GM21360 (cell line): ENCODE measurements at regions not wholly inside any gene's neighbourhood (a gene's known extent, or its start where the extent isn't known, plus 50 kb on each side); places are given as distances from the start of the nearest gene placed in this dataset.
"Not testable (repeated sequence)": the region's sequence is repeated elsewhere in the genome, so short reads cannot be mapped to it uniquely, and the experiment has no call there.

Experiments used
- ATAC-seq: cut with Tn5 transposase; IDR thresholded peaks from one replicate; pipeline ENCODE4 v1.9.1; 2021; ENCODE audit warnings: mild to moderate bottlenecking, moderate library complexity; ENCODE audit not compliant: unreplicated experiment

DNA sequence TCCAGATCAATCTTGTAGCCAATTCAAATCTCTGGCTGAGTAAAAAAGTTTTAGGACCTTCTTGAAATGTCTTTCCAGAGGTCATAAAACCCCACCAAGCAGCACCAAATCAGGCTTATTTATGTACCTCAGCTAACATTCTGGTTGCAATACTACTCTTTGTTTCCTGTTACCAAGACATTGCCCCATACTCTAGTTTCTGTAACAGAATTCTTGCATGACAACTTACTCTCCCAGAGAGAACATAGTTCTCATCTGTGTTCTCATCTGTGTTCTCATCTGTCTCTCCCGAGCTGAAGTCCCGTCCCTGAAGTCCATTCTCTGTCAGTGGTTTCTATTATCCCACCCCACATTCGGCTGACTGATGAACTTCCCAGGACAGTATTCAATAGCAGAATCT is 1285.1 kb downstream of the XPNPEP1 start:
- ATAC-seq = no peak

DNA sequence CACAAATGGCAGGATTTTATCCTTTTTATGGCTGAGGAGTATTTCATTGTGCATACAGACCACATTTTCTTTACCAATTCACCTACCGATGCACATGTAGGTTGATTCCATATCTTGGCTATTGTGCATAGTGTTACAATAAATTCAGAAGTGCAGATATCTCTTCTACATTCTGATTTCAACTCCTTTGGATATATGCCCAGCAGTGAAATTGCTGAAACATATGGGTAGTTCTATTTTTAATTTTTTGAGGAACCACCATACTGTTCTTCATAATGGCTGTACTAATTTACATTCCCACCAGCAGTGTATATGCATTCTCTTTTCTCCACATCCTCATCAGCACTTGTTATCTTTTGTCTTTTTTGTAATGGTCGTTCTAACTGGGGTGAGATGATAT is 1290.3 kb downstream of the XPNPEP1 start:
- no peak for ATAC-seq

DNA sequence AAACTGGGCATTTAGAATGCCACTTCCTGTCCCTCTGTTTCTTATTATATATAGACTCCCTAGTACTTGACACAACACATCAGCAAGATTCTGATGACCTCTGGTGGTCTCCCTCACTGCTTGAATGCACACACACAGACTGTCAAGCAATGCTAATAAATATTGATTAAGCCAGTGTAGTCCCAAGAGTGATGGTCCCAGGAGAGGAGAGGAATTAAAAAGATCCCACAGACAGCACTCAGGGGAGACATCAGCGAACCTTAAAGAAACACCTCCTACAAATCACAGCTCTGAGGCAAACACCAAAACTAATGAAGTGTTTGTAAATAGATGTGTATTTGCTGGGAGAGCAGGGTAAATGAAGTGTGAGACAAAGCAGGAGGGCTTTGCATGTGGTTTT is 1291.2 kb downstream of the XPNPEP1 start:
- no peak for ATAC-seq

DNA sequence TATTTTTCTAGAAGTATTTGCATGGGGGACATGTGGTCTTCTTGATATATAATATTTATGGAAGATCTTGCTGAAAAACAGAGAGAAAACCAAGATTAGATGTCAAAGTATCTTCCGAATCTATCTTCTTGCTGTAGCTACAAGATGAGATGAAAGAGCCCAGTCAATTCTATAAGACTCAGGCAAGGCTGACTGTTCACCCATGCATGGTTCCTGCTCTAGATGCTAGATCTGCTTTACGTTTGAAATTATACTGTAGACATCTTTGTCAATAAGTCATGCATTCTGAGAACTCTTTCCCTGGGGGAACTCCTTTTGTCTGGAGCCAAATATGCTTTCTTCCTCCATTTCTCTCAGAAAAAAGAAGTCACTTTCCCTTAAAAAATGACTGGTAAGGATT is 1292.0 kb downstream of the XPNPEP1 start:
- ATAC-seq = peak; percentile 98

DNA sequence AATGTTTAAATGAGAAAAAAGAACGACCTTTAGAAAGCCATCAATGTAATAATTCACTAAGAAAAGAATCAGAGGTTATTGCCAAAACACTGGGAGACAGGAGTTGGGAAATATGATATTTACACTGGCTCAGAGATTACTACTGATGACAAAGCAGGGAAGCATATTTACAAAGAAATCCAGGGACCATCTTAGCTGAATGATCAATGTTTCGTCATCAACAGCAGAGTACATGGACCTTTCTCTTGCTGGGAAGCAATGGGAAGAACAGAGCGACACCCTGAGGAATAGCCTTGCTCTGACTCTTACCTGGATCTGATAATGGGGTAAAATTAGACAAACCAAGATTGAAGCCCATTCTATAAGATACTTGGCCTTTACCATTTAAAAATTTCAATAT is 1293.5 kb downstream of the XPNPEP1 start:
- no peak for ATAC-seq

- ATAC-seq = no peak
Measured at GRCh38 chr10:108624052-108624451, 1299.3 kb downstream of the XPNPEP1 start.

GRCh38 chr10:108620821-108621534 is 1302.3 kb downstream of the XPNPEP1 start:
- no peak for ATAC-seq

DNA sequence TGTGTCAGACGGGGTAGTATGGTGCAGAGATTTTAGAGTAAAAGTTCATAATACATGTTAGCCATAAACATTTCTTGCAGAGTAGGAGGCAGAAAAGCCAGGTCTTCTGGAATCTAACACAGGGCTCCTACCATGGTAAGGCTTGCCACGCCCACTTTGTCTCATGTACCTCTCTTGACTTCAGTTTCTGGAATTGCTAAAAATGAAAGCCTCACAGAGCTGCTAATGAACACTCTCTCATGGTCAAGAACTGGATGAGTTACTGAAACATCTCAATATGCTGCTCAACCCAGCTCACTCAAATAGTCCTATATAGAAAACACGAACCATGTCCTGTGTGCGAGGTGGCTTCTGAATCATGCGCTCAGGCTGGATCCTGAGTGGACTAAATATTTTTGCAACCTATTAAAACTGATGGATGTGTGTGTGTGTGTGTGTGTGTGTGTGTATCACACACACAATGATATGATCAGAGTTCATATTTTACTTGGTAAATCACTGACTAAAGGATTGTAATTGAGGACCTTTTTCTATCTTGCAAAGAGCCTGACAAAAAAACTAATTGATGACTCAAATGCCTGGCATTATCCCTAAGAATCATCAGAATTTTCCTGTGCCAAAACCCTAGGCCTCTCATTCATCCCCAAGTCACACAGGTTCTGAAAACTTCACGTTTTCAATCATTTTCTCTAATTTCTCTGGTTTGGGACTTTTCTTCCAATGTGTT is 1306.6 kb downstream of the XPNPEP1 start:
- ATAC-seq = peak; percentile 60

GRCh38 chr10:108615576-108616320 is 1307.6 kb downstream of the XPNPEP1 start:
- ATAC-seq = no peak

GRCh38 chr10:108612485-108612884 is 1310.8 kb downstream of the XPNPEP1 start:
- ATAC-seq = no peak

DNA sequence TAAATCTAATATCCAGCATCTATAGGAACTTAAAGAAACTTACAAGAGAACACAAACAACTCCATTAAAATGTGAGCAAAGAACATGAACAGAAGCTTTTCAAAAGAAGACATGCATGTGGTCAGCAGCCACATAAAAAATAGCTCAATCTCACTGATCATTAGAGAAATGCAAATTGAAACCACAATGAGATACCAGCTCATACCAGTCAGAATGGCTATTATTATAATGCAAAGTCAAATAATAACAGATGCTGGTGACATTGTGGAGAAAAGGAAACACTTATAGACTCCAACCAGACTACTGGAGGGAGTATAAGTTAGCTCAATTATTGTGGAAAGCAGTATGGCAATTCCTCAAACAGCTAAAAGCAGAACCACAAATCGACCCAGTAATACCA is 1314.5 kb downstream of the XPNPEP1 start:
- ATAC-seq = no peak

DNA sequence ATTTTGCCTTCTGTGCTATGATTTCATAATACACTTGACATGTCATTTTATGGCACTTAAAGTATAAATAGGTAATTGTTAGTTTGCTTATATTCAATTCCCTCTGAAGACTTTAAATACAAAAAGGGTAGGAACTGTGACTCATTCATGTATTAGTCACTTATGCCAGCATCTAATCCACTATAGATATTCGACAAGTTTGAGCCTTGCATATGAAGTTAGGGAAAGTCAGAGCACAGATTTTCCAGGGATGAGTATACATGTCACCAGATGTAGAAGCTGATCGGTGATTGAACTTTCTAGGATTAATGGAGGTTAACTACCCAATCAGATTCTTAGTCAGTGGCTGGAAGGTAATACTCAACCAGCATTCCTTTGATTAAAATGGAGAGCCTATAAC is 1321.5 kb downstream of the XPNPEP1 start:
- no peak for ATAC-seq

- not testable (repeated sequence) for ATAC-seq
Measured at GRCh38 chr10:108600511-108600910, 1322.8 kb downstream of the XPNPEP1 start.

- peak; percentile 49 for ATAC-seq
Measured at GRCh38 chr10:108599317-108599716, 1324.0 kb downstream of the XPNPEP1 start.

DNA sequence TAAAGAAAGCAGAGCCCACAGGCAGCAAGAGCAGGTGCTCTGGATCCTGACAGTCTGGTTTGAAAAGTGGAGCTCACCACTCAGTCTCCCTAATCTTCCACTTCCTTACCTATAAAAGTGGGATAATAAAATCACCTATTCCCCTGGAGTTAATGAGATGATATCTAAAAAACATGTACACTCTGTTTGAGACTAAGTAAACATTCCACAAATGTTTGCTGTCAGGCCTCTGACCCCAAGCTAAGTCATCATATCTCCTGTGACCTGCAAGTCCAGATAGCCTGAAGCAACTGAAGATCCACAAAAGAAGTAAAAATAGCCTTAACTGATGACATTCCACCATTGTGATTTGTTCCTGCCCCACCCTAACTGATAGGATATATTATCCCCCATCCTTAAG is 1324.5 kb downstream of the XPNPEP1 start:
- no peak for ATAC-seq

DNA sequence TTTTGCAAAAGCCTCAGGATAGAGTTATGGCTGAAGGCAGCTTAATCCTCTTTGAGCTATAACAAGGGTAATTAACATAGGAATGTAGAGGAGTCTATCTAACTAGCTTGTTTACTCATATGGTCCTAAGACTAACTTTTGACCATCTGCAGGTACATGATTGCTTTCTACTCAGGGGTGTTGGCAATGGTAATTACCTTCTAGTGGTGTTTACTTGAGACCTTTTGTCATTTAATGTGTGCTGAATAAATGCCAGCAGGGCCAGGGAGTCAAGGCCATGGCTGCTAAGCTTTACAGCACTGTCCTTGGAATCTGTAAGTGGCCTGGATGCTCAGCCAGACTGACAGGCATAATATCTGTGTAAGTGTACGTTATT is 1325.0 kb downstream of the XPNPEP1 start:
- ATAC-seq = no peak

DNA sequence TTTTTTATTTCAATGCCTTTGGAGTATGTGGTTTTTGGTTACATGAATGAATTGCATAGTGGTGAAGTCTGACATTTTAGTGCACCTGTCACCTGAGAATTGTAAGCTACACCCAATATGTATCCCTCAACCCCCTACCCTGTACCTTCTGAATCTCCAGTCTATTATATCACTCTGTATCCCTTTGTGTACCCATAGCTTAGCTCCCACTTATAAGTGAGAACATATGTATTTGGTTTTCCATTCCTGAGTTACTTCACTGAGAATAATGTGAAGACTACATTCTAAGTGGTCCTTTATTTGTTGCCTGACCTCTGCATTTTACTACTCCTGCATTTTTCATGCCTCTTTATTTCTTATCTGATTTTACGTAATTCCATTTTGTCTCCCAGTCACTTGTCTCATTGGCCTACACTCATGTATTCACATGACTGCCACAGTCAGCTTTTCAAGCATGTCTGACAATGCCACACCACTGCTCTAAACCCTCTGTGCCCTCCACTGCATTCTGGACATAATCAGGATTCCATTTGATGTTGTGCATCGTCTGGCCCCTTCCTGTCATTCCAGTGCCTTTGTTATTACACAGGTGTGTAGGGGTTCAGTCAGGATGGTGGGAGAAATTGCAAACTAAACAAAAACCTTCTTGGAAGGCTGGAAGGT is 1325.5 kb downstream of the XPNPEP1 start:
- ATAC-seq = no peak

- ATAC-seq = no peak
Measured at GRCh38 chr10:108597031-108597430, 1326.3 kb downstream of the XPNPEP1 start.

GRCh38 chr10:108592956-108593355 is 1330.4 kb downstream of the XPNPEP1 start:
- no peak for ATAC-seq

DNA sequence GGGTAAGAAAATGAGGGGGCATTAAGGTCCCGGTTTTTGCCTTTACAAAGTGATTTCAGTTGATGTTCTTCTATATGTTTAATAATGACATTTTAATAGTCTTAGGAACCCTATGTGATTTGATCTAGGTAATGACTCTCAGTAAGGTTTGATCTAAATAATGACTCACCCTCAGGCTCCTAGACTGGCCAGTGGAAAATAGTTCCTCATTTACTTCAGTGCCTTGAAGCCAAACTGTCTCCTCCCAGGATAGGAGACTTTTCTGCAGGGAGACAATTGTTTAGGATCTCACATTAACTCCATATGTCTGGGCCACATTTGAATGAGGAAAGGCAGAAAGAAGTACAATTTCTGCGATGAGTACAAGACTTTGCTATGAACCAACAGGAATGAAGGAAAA is 1331.9 kb downstream of the XPNPEP1 start:
- no peak for ATAC-seq

- no peak for ATAC-seq
Measured at GRCh38 chr10:108586424-108586823, 1336.9 kb downstream of the XPNPEP1 start.
